ENCODE measurements at regions not wholly inside any gene's neighbourhood (a gene's known extent, or its start where the extent isn't known, plus 50 kb on each side); places are given as distances from the start of the nearest gene placed in this dataset.

DNA sequence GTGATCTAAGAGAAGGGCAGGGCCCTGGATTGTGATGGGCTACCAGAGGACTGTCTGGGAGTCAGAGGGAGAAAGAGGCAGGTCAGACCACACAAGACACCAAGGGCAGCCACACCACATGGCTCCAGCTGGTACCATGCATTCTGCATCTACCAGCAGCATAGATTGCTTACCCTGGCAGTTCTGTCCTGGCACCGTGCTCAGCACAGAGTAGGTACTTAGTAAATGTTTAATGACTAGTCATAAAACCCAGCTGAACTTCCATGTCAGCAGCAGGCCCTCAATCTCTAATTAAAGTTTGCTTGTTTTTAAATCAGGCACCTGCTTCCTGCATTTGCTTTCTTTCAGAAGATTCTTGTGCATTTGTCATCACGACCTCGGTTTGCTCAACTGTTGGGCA, 77.3 kb upstream of the ATP2B2 start:
- no peak for TF ChIP-seq CTCF (IDR thresholded peaks at IDR 0.05 in 8 of 11, conservative IDR thresholded peaks at IDR 0.05 in 3 of 11)
- no peak for TF ChIP-seq POLR2A (IDR thresholded peaks at IDR 0.05)
- no peak for TF ChIP-seq POLR2AphosphoS5 (IDR thresholded peaks at IDR 0.05)
